Activated CD8-positive, alpha-beta T cell treated with anti-CD3 and anti-CD28 coated beads for 36 hours (primary cell): ENCODE measurements at regions not wholly inside any gene's neighbourhood (a gene's known extent, or its start where the extent isn't known, plus 50 kb on each side); places are given as distances from the start of the nearest gene placed in this dataset.

Source experiments
- ATAC-seq: fragments of 200-7000 bp; cut with Tn5 transposase; one replicate; pipeline ENCODE4 v1.10.0; 2021; ENCODE audit warnings: mild to moderate bottlenecking, moderate library complexity
- CTCF ChIA-PET: fragments of 350-600 bp; sonication (Branson Sonifier 250); formaldehyde crosslinking; loops from one replicate; lab custom pipeline; 2021; ENCODE audit warnings: antibody characterized with exemption; lab: Charles Lee
- POLR2A ChIA-PET: fragments of 350-600 bp; sonication (Branson Sonifier 250); formaldehyde crosslinking; loops from one replicate; lab custom pipeline; 2021; ENCODE audit warnings: antibody characterized with exemption; lab: Charles Lee
- DNase-seq: peaks from one replicate; pipeline ENCODE4 v3.0.0-alpha.2; 2020
- H3K27ac Mint-ChIP-seq: one replicate; pipeline ENCODE4 v1.8.0; 2021; ENCODE audit warnings: mild to moderate bottlenecking, mixed read lengths
- H3K27me3 Mint-ChIP-seq: one replicate; pipeline ENCODE4 v1.8.0; 2021; ENCODE audit warnings: mixed read lengths
- H3K36me3 Mint-ChIP-seq: one replicate; pipeline ENCODE4 v1.8.0; 2021; ENCODE audit warnings: low read depth, mixed read lengths
- H3K4me1 Mint-ChIP-seq: one replicate; pipeline ENCODE4 v1.8.0; 2021; ENCODE audit warnings: low read depth, mixed read lengths
- H3K4me3 Mint-ChIP-seq: one replicate; pipeline ENCODE4 v1.8.0; 2021; ENCODE audit warnings: mild to moderate bottlenecking, moderate library complexity, mixed read lengths
- H3K9me3 Mint-ChIP-seq: one replicate; pipeline ENCODE4 v1.8.0; 2021; ENCODE audit warnings: mixed read lengths
- CTCF ChIP-seq: fragments of 200-600 bp; IDR thresholded peaks from one replicate; pipeline ENCODE4 v1.8.0; 2022; ENCODE audit warnings: antibody characterized with exemption, mild to moderate bottlenecking
- intact Hi-C: fragments of 100-400 bp; cut with micrococcal nuclease; formaldehyde crosslinking; loops from one replicate; pipeline ENCODE4 v1.10.0; 2022

- no peak for ATAC-seq
- intact Hi-C loops: no loop called here
- POLR2A ChIA-PET: no interaction called here
Measured at GRCh38 chr12:102564026-102564425, 83.7 kb upstream of the IGF1 start.

GRCh38 chr12:102562836-102563425, 82.6 kb upstream of the IGF1 start:
- Mint-ChIP-seq H3K4me1 (no peaks in the 10 kb centered on the region), H3K9me3 (no peaks in the 10 kb centered on the region), H3K27me3 (peaks cover 2% of the 10 kb centered on the region), H3K27ac (no peak overlapping the region), H3K4me3 (no peak overlapping the region), H3K36me3 (no peaks in the 10 kb centered on the region)
- ChIA-PET POLR2A (no interaction called here), CTCF (no interaction called here)
- ATAC-seq (no peak), DNase-seq (no peak)
- TF ChIP-seq CTCF: no peak
- intact Hi-C loops: no loop called here

More at GRCh38 chr12:102564026-102564425, 83.7 kb upstream of the IGF1 start:
- no peaks in the 10 kb centered on the region for H3K27me3 Mint-ChIP-seq
- H3K9me3 Mint-ChIP-seq: no peaks in the 10 kb centered on the region
- no peak overlapping the region for H3K4me3 Mint-ChIP-seq
- H3K27ac Mint-ChIP-seq: no peak overlapping the region
- DNase-seq: no peak
- H3K36me3 Mint-ChIP-seq: no peaks in the 10 kb centered on the region
- no peak for TF ChIP-seq CTCF
- no peaks in the 10 kb centered on the region for H3K4me1 Mint-ChIP-seq
- CTCF ChIA-PET: no interaction called here

DNA sequence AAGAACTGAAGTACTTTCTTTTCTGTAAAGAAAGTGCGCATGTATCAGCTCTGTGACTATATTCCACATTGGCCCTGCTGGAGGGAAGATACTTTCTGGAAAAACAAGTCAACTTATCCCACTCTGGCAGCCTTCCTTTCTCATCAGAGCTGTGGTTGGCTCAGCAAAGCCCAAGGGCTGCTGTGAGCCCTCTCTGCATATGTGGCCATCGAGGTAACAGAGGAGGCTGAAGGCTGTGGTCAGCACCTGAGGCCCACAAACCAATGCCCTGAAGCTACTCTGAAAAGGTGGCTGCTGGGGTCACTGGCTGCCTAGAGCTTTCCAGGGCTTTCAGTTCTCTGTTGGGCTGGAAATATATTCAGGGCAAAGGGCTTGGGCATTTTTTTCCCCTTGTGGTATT, 70.8 kb upstream of the IGF1 start:
- no peak overlapping the region for H3K27ac Mint-ChIP-seq
- no peaks in the 10 kb centered on the region for H3K4me1 Mint-ChIP-seq
- intact Hi-C loops: no loop called here
- H3K36me3 Mint-ChIP-seq: no peaks in the 10 kb centered on the region
- H3K27me3 Mint-ChIP-seq: peaks cover 1% of the 10 kb centered on the region
- DNase-seq (no peak), ATAC-seq (no peak)
- POLR2A ChIA-PET: no interaction called here
- H3K9me3 Mint-ChIP-seq: no peaks in the 10 kb centered on the region
- CTCF ChIA-PET: no interaction called here
- TF ChIP-seq CTCF: no peak
- no peak overlapping the region for H3K4me3 Mint-ChIP-seq

DNA sequence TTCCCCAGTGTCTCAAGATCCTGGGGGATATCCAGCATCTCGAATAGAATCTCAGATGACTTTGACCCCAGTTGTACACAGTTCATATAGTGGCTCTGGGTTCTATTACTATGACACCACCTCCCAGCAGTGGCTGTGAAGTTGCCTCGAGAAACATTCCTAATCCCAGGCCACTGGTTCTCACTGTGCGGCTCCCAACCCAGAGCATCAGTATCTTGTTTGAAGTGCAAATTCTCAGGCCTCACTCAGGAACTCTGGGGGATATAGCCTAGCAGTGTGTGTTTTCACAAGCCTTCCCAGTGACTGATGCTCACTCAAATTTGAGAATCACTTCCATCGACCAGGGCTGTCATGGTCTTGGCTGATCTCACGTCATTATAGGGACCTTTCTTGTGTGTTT, 69.3 kb upstream of the IGF1 start:
- intact Hi-C loops: no loop called here
- ATAC-seq: no peak
- Mint-ChIP-seq H3K36me3 (no peaks in the 10 kb centered on the region), H3K27me3 (peaks cover 1% of the 10 kb centered on the region), H3K9me3 (no peaks in the 10 kb centered on the region), H3K4me3 (no peak overlapping the region), H3K4me1 (no peaks in the 10 kb centered on the region), H3K27ac (no peak overlapping the region)
- ChIA-PET POLR2A (no interaction called here), CTCF (no interaction called here)
- no peak for TF ChIP-seq CTCF
- no peak for DNase-seq

DNA sequence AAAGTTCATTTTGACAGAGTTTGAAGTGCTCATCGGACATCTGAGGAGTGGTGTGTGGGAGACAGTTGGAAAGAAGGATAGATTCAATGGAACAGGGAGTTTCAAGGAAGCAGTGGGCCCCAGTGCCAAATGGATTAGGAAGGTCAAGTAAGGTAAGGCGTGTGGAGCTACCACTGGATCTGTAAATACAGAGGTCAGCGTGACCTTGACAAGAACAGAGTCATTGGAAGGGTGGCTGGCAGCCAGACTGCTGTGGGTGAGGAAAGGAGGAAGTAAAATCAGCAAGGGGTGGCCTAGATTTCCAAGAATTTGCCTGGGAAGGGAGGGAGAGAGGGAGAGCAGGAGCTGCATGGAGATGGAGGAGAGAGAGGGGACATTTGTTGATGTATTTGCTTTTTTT, 68.2 kb upstream of the IGF1 start:
- Mint-ChIP-seq H3K9me3 (no peaks in the 10 kb centered on the region), H3K4me3 (no peak overlapping the region), H3K27me3 (peaks cover 3% of the 10 kb centered on the region), H3K27ac (no peak overlapping the region), H3K4me1 (no peaks in the 10 kb centered on the region), H3K36me3 (no peaks in the 10 kb centered on the region)
- CTCF ChIA-PET: no interaction called here
- POLR2A ChIA-PET: interaction anchor here (0.6 kb wide), 1 partner anchor 23 kb away, joined by 3 read pairs; no protein-coding TSS in a partner anchor
- ATAC-seq (no peak), DNase-seq (no peak)
- intact Hi-C loops: no loop called here
- no peak for TF ChIP-seq CTCF
